ENCODE measurements at regions not wholly inside any gene's neighbourhood (a gene's known extent, or its start where the extent isn't known, plus 50 kb on each side); places are given as distances from the start of the nearest gene placed in this dataset.

- Histone ChIP-seq H3K27me3 (ENCODE audit: insufficient read depth, low read depth) (no peaks in the 10 kb centered on the region), H3K79me2 (ENCODE audit: insufficient read depth, low read depth) (no peaks in the 10 kb centered on the region), H3K27ac (no peak overlapping the region), H3K4me1 (ENCODE audit: low read depth, poor library complexity, severe bottlenecking) (peaks cover 4% of the 10 kb centered on the region), H3K4me2 (no peak overlapping the region), H4K20me1 (ENCODE audit: insufficient read depth) (no peaks in the 10 kb centered on the region), H3K4me3 (IDR thresholded peaks at IDR 0.05; ENCODE audit: insufficient read depth, low read depth, low read length) (no peak overlapping the region), H3K9ac (no peak overlapping the region), H3K36me3 (ENCODE audit: insufficient read depth) (no peaks in the 10 kb centered on the region), H2AFZ (ENCODE audit: low read depth) (no peak overlapping the region)
- TF ChIP-seq CTCF (conservative IDR thresholded peaks at IDR 0.05; ENCODE audit: low read depth, low read length), result no peak
These were observed 201.9 kb upstream of the NECTIN3 start for GRCh38 chr3:110869736-110870135.

GRCh38 chr3:110871869-110872268 is 199.7 kb upstream of the NECTIN3 start:
- H3K36me3 ChIP-seq (ENCODE audit: insufficient read depth), result no peaks in the 10 kb centered on the region
- no peak overlapping the region for H3K4me3 ChIP-seq (IDR thresholded peaks at IDR 0.05; ENCODE audit: insufficient read depth, low read depth, low read length)
- H3K27me3 ChIP-seq (ENCODE audit: insufficient read depth, low read depth), result no peaks in the 10 kb centered on the region
- H3K9ac ChIP-seq, result no peak overlapping the region
- no peak overlapping the region for H3K27ac ChIP-seq
- no peak overlapping the region for H2AFZ ChIP-seq (ENCODE audit: low read depth)
- peaks cover 4% of the 10 kb centered on the region for H3K4me1 ChIP-seq (ENCODE audit: low read depth, poor library complexity, severe bottlenecking)
- no peaks in the 10 kb centered on the region for H3K79me2 ChIP-seq (ENCODE audit: insufficient read depth, low read depth)
- no peak for TF ChIP-seq CTCF (conservative IDR thresholded peaks at IDR 0.05; ENCODE audit: low read depth, low read length)
- H3K4me2 ChIP-seq, result no peak overlapping the region
- H4K20me1 ChIP-seq (ENCODE audit: insufficient read depth), result no peaks in the 10 kb centered on the region

- H4K20me1 ChIP-seq (ENCODE audit: insufficient read depth), result no peaks in the 10 kb centered on the region
- peaks cover 23% of the 10 kb centered on the region for H3K4me1 ChIP-seq (ENCODE audit: low read depth, poor library complexity, severe bottlenecking)
- H3K9ac ChIP-seq, result no peak overlapping the region
- H3K4me2 ChIP-seq, result no peak overlapping the region
- no peaks in the 10 kb centered on the region for H3K27me3 ChIP-seq (ENCODE audit: insufficient read depth, low read depth)
- H3K36me3 ChIP-seq (ENCODE audit: insufficient read depth), result no peaks in the 10 kb centered on the region
- H2AFZ ChIP-seq (ENCODE audit: low read depth), result no peak overlapping the region
- H3K4me3 ChIP-seq (IDR thresholded peaks at IDR 0.05; ENCODE audit: insufficient read depth, low read depth, low read length), result no peak overlapping the region
- H3K27ac ChIP-seq, result no peak overlapping the region
- no peak for TF ChIP-seq CTCF (conservative IDR thresholded peaks at IDR 0.05; ENCODE audit: low read depth, low read length)
- H3K79me2 ChIP-seq (ENCODE audit: insufficient read depth, low read depth), result no peaks in the 10 kb centered on the region
These were observed 192.9 kb upstream of the NECTIN3 start for GRCh38 chr3:110878692-110879091.

GRCh38 chr3:110881069-110881468 is 190.5 kb upstream of the NECTIN3 start:
- H3K4me2 ChIP-seq, result peak overlapping the region; percentile 33; the same call in 1 of the 2 replicates

More at GRCh38 chr3:110881069-110881468, 190.5 kb upstream of the NECTIN3 start:
- Histone ChIP-seq H3K4me3 (IDR thresholded peaks at IDR 0.05; ENCODE audit: insufficient read depth, low read depth, low read length) (no peak overlapping the region), H4K20me1 (ENCODE audit: insufficient read depth) (no peaks in the 10 kb centered on the region), H3K36me3 (ENCODE audit: insufficient read depth) (no peaks in the 10 kb centered on the region), H3K79me2 (ENCODE audit: insufficient read depth, low read depth) (no peaks in the 10 kb centered on the region), H3K9ac (no peak overlapping the region), H2AFZ (ENCODE audit: low read depth) (peak overlapping the region; percentile 31; the same call in 1 of the 2 replicates), H3K27ac (peak overlapping the region; percentile 22), H3K4me1 (ENCODE audit: low read depth, poor library complexity, severe bottlenecking) (peaks cover 23% of the 10 kb centered on the region), H3K27me3 (ENCODE audit: insufficient read depth, low read depth) (no peaks in the 10 kb centered on the region)
- peak; percentile 69 for TF ChIP-seq CTCF (conservative IDR thresholded peaks at IDR 0.05; ENCODE audit: low read depth, low read length)
